SW 1271 (cell line): ENCODE measurements at regions not wholly inside any gene's neighbourhood (a gene's known extent, or its start where the extent isn't known, plus 50 kb on each side); places are given as distances from the start of the nearest gene placed in this dataset.
"Not testable (repeated sequence)": the region's sequence is repeated elsewhere in the genome, so short reads cannot be mapped to it uniquely, and the experiment has no call there.

Experiments
- DNase-seq, 2 experiments: peaks; one replicate each; lab custom pipeline; 2025; lab: John Stamatoyannopoulos, UW

DNA sequence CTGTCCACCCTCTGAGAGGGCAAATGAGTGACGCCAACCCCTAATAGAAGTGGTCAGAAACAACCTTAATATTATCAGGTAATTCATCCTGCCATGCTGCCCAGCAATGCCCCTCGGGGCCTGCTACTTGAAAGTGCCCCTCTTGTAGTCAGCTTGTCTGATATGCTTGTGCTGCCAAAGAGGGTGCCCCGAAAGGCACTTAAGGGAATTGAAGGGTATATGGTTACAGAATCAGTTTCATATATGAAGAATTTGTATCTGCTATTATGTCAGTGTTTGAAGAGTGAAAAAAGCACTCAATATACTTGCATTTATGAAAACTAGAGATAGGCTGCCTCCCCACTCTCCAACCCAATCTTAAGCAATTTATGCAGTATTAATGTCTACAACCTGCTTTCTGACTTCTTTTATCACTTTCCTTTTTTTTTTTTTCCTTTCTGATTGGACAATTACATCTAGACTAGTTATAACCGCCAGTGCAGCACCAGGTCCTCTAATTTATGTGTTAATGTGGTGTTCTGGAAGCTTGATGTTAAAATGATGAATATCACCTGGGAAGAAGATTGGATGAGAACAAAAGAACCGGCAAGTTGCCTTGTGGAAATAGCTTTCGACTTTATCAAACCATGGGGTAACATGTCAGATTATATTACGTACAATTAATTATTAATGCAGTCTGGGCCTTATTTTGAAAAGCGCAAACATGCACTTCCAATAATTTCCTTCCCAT lies 646.9 kb upstream of the ACVR2A start:
- no peak for DNase-seq

DNA sequence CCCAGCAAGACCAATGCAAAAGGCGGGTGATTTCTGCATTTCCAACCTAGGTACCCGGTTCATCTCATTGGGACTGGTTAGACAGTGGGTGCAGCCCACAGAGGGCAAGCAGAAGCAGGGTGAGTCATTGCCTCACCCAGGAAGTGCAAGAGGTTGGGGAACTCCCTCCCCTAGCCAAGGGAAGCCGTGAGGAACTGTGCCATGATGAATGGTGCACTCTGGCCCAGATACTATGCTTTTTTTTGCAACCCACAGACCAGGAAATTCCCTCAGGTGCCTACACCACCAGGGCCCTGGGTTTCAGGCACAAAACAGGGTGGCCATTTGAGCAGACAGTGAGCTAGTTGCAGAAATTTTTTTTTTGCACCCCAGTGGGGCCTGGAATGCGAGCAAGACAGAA lies 662.6 kb upstream of the ACVR2A start:
- no peak for DNase-seq

DNA sequence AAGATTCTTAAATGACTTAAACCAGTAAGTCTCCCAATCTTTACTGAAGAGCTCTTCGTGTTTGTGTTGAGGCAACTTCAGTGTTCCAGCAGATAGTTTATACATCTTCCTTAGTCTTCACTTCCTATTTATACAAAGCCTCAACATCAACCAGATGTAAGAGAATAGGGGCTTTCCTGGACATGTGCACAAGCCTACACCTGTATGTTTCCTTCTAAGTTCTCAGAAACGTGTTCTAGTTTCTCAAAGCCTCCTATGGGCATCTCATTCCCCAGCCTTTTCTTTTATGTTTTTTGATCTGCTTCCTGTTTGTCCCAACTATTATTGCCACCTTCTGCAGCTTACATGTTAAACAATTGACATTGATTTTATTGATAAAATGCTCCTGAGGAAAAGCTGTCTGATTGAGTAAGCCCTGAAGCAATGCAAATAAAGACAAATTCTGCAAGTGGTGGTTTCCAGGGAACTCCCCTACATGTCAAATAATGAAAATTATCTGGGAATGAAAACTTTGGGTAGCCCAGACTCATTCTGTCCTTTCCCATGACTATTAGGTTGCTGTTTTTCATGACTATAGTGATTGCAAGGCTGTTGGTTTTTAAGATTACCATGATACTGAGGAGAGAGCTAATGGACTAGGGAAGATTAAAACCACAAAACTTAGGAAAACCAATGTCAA lies 663.3 kb upstream of the ACVR2A start:
- no peak for DNase-seq

DNA sequence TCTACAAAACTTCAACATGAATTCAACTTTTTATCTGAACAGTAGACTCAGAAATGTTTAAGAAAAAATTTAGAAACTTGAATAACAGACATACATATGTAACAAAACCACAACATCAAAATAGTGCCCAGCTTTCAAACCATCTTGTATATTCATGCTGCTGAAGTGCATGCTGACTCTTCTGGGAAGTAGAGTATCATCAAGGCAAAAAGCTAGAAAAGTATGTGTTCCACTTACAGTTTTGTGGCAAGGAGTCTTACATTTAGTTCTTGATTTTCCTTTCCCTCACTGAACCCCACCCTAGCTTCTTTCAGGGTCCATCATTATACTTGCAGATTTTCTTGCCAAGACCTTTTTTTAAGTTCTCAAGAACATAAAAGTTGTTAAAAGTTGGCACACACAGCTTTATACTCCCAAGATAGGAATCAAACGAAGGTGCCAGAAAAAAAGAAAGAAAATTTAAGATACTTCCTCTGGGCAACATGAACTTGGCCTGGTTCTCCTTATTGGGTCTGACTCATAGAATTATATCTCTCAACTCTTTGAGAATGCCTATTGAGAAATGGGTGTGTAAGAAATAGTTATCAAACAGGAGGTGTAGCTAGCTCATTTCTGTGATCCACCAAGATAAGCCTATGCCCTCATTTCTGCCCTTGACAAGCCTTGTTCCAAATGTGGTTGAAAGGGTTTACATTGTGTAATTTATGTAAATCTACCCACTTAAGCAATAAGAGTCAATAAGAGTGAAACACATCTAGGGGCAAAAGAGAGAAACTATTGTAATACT lies 667.6 kb upstream of the ACVR2A start:
- no peak for DNase-seq

DNA sequence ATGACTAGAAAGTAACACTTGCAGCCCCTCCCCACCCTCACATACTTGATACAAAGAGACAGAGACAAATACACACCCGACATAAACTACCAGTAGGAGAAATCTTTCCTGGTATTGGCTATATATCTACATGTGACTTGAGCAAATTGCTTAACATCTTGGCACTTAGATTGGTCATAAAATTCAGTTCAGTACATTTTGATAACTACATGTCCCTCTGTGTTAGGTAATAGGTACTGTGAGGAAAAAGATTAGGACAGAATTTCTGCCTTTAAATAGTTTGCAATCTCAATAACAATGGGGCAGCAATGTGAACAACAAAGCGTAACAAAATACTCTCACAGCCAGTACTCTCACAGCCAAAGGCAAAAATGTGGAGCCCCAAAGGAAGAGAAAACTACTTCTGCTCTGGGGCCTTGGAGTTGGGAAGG lies 670.0 kb upstream of the ACVR2A start:
- DNase-seq = no peak

DNA sequence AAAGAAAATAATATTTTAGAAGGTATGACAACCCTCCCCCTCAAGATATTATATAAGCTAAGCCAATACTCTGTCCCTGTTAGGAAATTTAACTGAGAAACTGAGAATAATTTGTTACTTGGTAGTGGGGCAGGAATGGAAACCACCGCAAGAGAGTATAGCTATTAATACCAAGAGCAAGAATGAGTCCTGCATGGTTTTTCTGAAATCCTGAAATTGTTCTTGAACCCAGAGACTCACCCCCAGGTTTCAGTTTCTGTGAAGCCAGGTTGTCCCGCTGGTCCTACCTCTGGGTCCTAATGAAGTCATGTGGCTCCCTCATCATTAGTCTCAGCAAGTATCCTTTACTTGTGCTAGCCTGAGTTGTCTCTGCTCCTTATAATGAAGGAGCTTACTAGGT lies 671.0 kb upstream of the ACVR2A start:
- DNase-seq = no peak

DNA sequence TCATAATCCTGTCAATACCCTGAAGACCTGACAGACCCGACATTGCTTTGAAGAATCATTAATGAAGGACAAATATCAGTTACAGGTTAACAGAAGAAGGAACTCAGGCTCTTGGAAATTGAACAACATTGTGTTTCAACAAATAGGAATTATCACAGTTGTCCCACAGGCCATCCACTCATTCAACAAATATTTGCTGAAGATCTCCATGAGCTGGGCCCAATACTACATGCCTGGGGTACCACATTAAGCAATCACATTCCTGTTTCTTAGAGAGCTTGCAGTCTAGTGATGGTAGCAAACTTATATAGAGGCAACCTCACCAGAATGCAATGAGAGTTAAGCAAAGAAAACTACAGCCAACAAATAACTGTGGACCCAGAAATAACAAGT lies 671.6 kb upstream of the ACVR2A start:
- no peak for DNase-seq

DNA sequence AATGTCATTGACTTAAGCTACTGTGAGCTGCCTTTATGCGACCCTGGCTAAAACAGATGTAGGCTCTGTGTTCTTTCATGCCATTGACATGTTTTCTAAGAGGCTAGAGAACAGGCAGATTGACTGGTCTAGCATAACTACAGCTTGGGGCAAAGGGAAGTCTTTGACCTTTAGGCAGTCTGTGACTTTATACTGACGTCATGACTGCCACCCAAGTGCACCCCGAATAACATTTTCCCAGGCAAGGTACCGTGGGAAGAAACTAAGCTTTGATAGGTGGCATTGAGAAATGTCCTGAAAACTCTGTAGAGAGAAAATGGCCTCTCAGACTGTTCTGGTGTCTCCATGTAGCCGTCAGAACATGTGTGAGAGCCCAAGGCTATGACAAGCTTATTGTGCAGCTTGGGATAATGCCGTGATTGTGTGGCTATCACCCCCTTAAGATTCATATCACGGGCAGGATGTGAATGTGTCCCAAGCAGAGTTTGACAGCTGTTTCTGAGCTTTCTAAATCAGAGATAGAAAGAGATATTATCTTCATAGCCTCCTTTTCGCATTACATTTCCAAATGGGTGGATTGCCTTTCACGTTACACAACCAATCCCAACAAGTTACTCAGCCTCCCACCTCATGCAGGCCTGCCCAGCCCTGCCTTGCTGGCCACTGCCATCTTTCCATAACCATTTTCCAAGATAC lies 672.2 kb upstream of the ACVR2A start:
- no peak for DNase-seq

DNA sequence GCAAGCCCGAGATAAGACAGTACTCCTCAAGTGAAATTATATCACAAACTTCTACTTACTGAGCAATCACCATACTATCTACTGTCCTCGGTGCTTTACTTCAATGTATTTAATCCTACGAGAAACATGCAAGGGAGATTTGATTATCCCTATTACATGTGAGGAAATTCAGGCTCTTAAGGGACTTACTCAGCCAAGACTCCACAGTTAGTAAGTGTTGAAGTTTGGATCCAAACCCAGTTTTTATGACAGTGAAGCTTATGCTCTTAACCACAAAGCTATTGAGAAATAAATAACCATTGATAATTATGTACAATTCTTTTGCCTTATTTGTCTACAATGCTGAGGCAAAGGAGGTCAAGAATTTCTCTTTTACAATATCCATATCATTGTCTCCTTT lies 672.9 kb upstream of the ACVR2A start:
- no peak for DNase-seq

DNA sequence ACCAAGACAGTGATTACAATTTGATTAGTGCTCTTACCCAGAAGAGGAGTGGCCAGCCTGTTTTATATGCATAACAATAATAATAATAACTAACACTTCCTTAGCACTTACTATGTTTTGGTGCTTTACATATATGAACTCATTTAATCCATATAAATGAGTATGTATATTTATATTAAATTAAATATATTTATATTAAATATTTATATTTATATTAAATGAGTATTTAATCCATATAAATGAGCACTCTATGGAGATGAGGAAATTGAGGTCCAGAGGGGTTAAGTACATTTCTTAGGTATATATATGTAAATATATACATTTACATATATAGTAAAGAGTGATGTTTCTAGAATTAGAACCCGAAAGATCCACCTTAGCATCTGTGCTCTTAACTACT lies 673.9 kb upstream of the ACVR2A start:
- no peak for DNase-seq

DNA sequence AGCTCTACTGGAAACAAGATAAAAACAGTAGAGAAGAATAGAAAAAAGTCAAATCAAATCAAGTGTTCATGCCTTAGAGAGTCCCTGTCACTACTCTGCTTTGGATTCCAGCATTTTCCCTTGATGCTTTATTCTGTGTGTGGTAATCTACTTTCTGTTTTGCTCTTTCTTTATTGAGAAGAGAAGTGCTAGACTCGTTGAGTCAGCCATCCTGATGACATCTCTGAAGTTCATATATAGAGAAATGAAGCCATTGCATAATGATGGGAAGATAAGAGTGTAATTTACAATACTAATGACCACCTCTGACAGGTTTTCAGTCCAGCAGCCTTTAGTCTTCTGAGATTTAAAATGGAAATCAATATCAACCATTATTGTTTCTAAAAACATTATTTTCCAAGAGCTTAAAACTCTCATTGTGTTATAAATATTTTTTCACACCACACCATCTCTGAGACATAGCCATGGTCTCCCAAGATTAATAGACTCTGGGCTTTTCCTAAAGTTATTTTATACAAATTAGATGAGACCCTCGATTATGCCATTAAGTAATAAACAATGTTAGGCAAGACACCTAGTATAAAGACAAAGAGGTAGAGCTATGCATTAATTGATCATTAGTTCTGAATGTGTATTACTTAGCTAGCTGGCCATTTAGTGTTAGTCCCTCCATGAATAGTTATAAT lies 679.0 kb upstream of the ACVR2A start:
- no peak for DNase-seq

DNA sequence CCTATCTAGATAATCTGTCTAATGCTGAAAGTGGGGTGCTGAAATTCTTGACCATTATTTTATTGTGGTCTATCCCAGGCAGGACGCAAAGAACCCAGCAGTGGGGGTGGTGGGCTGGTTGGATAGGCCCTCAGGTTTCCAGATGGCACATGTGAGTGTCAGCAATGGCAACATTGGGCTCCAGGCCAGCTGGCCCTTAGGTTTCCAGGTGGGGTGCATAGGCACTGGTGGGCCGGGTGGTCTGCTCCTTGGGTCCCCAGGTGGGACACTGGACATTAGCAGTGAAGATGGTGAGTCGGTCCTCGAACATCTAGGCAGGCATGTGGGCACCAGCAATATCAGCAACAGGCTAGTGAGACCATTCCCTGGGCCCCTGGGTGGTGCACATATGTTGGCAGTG lies 680.3 kb upstream of the ACVR2A start:
- DNase-seq = no peak

DNA sequence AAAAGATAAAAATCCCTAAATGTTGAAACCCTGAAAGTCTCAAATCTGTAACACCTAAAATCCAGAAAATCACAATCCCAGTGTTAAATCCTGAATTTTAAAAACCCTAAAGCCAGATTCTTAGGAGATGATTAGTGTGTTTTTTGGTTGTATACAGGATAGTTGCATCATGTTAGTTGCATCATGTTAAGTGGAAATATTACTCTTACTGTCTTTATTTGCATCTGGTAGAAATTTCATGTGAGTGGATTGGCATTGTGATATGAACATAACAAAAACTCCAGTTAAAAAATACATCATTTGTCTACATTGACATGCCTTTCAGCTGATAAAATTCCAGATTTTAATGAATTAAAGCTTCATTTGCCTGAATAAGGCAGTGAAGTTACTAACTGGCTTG lies 683.1 kb upstream of the ACVR2A start:
- DNase-seq = no peak

DNA sequence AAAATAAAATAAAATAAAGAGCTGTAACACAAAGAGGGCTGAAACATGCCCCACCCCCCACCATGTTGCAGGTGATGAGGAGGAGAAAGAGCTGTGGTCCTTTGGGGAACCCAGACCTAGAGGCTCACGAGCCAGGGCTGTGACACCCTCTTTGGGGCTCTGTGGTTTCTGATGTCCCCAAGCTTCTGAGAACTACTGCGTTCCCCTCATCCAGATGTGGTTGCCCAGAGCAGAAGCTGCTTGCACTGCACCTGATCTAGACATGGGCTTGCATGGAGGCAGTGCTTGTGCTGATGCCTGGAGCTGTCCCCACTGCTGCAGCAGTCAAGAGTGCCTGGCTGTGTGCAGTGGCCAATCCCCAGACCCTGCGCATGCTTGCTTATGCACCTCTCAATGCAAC lies 687.9 kb upstream of the ACVR2A start:
- no peak for DNase-seq

DNA sequence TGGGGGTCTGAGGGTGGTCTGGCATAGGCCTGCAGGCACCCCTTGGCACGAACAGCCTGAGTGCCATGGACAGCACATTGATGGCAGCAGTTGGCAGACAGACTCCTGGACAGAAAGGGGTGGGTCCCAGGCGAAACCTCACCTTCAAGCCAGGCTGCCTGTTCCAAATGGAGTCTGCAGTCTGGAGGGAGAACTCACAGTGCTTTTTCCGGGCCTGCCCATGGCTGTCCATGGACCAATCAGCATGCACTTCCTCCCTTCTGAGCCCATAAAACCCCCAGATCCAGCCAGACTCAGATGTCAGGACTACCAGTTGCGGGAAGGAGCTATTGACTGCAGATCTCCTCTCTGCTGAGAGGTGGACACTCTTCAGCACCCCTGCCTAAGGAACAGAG lies 694.6 kb upstream of the ACVR2A start:
- DNase-seq = no peak

DNA sequence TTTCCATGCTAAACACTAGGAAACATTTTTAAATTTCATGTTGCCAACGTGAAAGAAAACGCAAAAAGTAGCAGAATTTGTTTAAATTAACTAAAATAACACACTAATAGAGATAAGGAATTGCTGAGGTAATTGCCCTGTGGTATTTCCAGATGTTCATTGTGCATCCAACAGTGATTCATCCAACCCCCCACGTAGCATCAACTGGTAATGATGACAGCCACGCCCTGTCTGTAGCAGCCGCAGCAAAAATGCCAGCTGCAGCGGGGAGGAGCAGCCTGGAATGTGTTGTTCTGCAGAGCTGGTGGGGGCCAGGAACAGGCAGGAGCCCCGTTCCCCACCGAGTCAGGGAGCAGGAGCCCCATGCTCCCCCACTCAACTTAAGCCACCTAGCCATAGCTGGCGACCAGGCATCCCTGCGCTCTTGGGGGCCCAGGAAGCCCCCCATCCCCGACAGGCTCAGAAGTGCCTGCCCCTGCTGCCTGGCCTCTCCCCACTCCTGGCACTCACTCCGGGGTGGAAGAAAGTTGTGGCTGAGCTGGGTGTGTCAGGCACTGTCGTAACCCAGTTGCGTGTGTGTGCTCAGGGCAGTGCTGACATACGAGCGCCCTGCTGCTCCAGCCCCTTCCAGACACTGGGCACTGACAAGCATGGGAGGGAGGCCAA lies 695.1 kb upstream of the ACVR2A start:
- DNase-seq = no peak

DNA sequence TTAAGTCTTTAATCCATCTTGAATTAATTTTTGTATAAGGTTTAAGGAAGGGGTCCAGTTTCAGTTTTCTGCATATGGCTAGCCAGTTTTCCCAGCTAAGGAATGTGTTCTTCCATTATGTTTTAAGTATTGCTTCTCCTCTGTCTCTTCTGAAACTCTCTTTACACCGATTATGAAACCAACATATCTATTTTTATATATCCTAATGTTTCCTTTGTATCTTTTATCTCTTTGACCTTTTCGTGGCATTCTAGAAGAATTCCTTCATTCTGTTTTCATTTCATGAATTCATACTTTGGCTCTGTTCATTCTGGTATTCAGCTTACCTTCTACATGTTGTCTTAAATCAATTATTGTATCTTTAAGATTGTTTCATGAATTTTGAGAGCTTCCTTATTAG lies 697.0 kb upstream of the ACVR2A start:
- no peak for DNase-seq

DNA sequence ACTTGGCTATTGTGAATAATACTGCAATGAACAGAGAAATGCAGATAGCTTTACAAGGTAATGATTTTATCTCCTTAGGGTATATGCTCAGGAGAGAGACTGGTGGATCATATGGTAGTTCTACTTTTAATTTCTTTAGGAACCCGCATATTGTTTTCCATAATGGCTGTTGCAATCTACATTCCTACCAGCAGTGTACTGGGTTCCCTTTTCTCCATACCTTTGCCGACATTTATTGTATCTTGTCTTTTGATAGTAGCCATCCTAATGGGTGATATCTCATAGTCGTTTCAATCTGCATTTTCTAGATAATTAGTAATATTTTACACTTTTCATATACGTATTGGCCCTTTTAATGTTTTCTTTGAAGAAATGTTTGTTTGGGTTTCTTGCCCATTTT lies 702.9 kb upstream of the ACVR2A start:
- DNase-seq = no peak

DNA sequence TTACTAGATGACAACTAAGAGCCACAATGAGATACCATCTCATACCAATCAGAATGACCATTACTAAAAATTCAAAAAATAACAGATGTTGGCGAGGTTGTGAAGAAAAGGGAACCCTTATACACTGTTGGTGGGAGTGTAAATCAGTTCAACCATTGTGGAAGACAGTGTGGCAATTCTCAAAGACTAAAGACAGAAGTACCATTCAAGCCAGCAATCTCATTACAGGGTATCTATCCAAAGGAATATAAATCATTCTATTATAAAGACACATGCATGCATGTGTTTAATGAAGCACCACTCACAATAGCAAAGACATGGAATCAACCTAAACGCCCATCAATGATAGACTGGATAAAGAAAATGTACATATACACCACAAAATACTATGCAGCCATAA lies 705.1 kb upstream of the ACVR2A start:
- not testable (repeated sequence) for DNase-seq

DNA sequence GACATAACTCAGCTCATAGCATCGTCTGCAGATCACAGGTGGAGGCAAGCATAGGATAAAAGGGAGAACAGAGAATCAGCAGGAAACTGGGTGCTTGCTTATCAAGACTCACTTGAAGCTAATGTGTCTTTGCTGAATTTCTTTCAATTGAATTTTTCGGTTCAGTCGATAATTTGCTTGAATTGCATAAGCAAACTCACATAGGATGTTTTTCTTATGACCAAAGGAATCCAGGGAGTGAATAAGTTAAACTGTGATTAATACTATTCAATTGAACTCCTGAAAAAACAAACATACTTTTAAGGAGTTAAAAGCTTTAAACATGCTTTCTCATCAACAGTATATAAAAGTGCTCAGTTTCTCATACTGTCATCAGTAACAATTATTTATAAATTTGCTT lies 707.1 kb upstream of the ACVR2A start:
- DNase-seq = no peak

DNA sequence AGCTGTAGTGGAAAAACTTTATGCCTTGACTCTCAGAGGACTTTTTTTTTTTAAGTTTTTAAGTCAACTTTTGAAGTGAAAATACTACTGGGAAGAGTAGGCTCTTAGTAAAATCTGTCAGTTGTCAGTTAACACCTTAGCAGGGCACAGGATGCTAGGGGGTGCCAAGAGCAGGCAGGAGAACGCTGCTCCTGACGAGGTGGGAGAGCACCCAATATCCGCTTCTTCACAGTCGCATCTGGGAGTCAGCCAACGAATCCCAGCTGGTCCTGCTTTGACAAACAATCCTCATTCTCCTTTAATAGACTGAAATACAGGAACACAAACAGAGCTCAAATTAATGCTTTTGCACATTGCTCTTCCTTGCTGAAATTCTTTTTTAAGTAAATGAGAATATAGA lies 709.5 kb upstream of the ACVR2A start:
- no peak for DNase-seq
